GM06990 (cell line): ENCODE measurements at regions not wholly inside any gene's neighbourhood (a gene's known extent, or its start where the extent isn't known, plus 50 kb on each side); places are given as distances from the start of the nearest gene placed in this dataset.

ENCODE experiments used
- DNase-seq: peaks from one replicate; pipeline ENCODE4 v3.0.0-alpha.2; 2011; ENCODE audit not compliant: insufficient read length; ENCODE audit errors: extremely low read depth
- H3K27me3 ChIP-seq: replicated peaks from 2 replicates; pipeline ENCODE4 v1.6.0; 2011; ENCODE audit warnings: low read length; ENCODE audit not compliant: control insufficient read depth, insufficient read depth
- H3K36me3 ChIP-seq: 2 replicates; pipeline ENCODE4 v1.5.1; 2011; ENCODE audit warnings: low read length; ENCODE audit not compliant: control insufficient read depth, insufficient read depth
- H3K4me3 ChIP-seq: replicated peaks from 2 replicates; pipeline ENCODE4 v1.5.1; 2011; ENCODE audit warnings: low read depth, mild to moderate bottlenecking, control low read depth, low read length
- TF ChIP-seq, protein P1 (sequence below): IDR thresholded peaks from 2 replicates; pipeline ENCODE4 v1.5.1; 2011; ENCODE audit warnings: low read length, control low read depth, mild to moderate bottlenecking, inconsistent platforms; ENCODE audit not compliant: insufficient read depth, poor library complexity, severe bottlenecking

GRCh38 chr3:117565777-117566176, 856.2 kb downstream of the TUSC7 start:
- H3K36me3 ChIP-seq, result no peaks in the 10 kb centered on the region
- TF ChIP-seq, protein P1, sequence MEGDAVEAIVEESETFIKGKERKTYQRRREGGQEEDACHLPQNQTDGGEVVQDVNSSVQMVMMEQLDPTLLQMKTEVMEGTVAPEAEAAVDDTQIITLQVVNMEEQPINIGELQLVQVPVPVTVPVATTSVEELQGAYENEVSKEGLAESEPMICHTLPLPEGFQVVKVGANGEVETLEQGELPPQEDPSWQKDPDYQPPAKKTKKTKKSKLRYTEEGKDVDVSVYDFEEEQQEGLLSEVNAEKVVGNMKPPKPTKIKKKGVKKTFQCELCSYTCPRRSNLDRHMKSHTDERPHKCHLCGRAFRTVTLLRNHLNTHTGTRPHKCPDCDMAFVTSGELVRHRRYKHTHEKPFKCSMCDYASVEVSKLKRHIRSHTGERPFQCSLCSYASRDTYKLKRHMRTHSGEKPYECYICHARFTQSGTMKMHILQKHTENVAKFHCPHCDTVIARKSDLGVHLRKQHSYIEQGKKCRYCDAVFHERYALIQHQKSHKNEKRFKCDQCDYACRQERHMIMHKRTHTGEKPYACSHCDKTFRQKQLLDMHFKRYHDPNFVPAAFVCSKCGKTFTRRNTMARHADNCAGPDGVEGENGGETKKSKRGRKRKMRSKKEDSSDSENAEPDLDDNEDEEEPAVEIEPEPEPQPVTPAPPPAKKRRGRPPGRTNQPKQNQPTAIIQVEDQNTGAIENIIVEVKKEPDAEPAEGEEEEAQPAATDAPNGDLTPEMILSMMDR, result no peak
- no peak overlapping the region for H3K4me3 ChIP-seq
- no peak for DNase-seq
- H3K27me3 ChIP-seq, result no peaks in the 10 kb centered on the region

DNA sequence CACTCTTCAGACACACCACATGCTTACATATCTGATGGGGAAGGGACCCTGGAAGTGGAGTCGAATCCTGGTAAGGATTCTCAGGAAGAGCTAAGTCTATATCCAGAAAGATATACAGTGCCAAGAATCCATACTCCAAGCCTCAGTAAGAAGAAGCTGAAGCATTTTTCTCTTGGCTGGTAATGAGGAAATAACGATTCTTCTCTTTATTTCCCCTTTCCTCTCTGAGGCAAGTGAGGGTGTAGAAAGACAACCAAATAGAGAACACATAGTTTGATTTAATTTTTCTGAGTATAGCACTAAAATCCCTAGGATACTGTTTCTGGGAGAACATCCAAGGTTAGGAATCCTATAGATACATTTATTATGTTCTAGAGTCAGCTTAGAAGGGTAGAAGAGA, 857.3 kb downstream of the TUSC7 start:
- Histone ChIP-seq H3K27me3 (no peaks in the 10 kb centered on the region), H3K4me3 (no peak overlapping the region), H3K36me3 (no peaks in the 10 kb centered on the region)
- DNase-seq, result no peak
- TF ChIP-seq, protein P1, result no peak

DNA sequence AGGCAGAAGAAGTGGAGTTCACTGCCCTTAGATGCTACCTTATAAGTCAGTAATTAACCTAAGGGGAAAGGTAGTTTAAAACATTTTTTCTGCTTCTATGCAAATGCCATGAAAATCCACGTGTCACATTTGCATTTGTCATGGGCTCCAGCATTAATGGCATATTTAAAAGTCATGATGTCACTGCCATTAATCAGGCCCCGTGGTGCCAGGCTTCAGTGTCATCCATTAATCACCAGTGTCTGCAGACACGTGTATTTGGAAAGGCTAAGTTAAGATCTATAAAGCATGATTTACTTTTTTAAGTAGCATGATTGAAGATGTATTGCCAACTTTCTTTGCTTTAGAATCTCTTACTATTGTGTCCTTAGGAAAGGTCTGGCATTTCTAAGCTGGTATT, 857.8 kb downstream of the TUSC7 start:
- Histone ChIP-seq H3K27me3 (no peaks in the 10 kb centered on the region), H3K4me3 (no peak overlapping the region), H3K36me3 (no peaks in the 10 kb centered on the region)
- TF ChIP-seq, protein P1, result no peak
- no peak for DNase-seq

- TF ChIP-seq, protein P1, result no peak
- DNase-seq, result no peak
- H3K4me3 ChIP-seq, result no peak overlapping the region
Observed at GRCh38 chr3:117567906-117568305, 858.3 kb downstream of the TUSC7 start.

GRCh38 chr3:117572786-117573185, 863.2 kb downstream of the TUSC7 start:
- TF ChIP-seq, protein P1, result no peak
- Histone ChIP-seq H3K27me3 (no peaks in the 10 kb centered on the region), H3K36me3 (no peaks in the 10 kb centered on the region), H3K4me3 (no peak overlapping the region)
- DNase-seq, result no peak

More at GRCh38 chr3:117567906-117568305, 858.3 kb downstream of the TUSC7 start:
- Histone ChIP-seq H3K27me3 (no peaks in the 10 kb centered on the region), H3K36me3 (no peaks in the 10 kb centered on the region)

GRCh38 chr3:117580806-117581205, 871.2 kb downstream of the TUSC7 start:
- TF ChIP-seq, protein P1, result no peak
- Histone ChIP-seq H3K36me3 (no peaks in the 10 kb centered on the region), H3K4me3 (no peak overlapping the region), H3K27me3 (no peaks in the 10 kb centered on the region)
- DNase-seq, result no peak
